ENCODE measurements at regions not wholly inside any gene's neighbourhood (a gene's known extent, or its start where the extent isn't known, plus 50 kb on each side); places are given as distances from the start of the nearest gene placed in this dataset.

GRCh38 chr20:48571949-48572847, 255.6 kb downstream of the PREX1 start:
- no peak for TF ChIP-seq CTCF (IDR thresholded peaks at IDR 0.05)

- no peak for TF ChIP-seq CTCF (IDR thresholded peaks at IDR 0.05)
Measured at GRCh38 chr20:48569679-48570078, 258.1 kb downstream of the PREX1 start.

GRCh38 chr20:48568520-48568919, 259.3 kb downstream of the PREX1 start:
- TF ChIP-seq CTCF (IDR thresholded peaks at IDR 0.05) = no peak

GRCh38 chr20:48567145-48567544, 260.7 kb downstream of the PREX1 start:
- TF ChIP-seq CTCF (IDR thresholded peaks at IDR 0.05) = no peak

GRCh38 chr20:48564982-48565539, 262.7 kb downstream of the PREX1 start:
- no peak for TF ChIP-seq CTCF (IDR thresholded peaks at IDR 0.05)

GRCh38 chr20:48563191-48563870, 264.5 kb downstream of the PREX1 start:
- no peak for TF ChIP-seq CTCF (IDR thresholded peaks at IDR 0.05)

GRCh38 chr20:48562586-48563116, 265.1 kb downstream of the PREX1 start:
- no peak for TF ChIP-seq CTCF (IDR thresholded peaks at IDR 0.05)
